ENCODE measurements at regions not wholly inside any gene's neighbourhood (a gene's known extent, or its start where the extent isn't known, plus 50 kb on each side); places are given as distances from the start of the nearest gene placed in this dataset.

GRCh38 chr6:62971976-62972658, 239.2 kb upstream of the FKBP1C start:
- FAIRE-seq, result no peak
- Histone ChIP-seq H3K36me3 (ENCODE audit: control insufficient read depth in 2 of 2, extremely low read depth in 1 of 2, insufficient read depth in 2 of 2, low read length in 2 of 2) (no peaks in the 10 kb centered on the region), H3K4me2 (ENCODE audit: control insufficient read depth, extremely low read depth, insufficient read depth, low read depth, low read length) (no peak overlapping the region), H3K27me3 (ENCODE audit: control insufficient read depth, extremely low read depth, insufficient read depth, low read length) (no peaks in the 10 kb centered on the region), H3K9me1 (ENCODE audit: control insufficient read depth, extremely low read depth, insufficient read depth, low read length) (no peaks in the 10 kb centered on the region), H3K79me2 (ENCODE audit: control insufficient read depth, insufficient read depth, low read length) (no peaks in the 10 kb centered on the region), H3K4me1 (ENCODE audit: control insufficient read depth, extremely low read depth, insufficient read depth, low read length) (no peaks in the 10 kb centered on the region), H3K27ac (ENCODE audit: control insufficient read depth, insufficient read depth, low read length) (no peak overlapping the region), H2AFZ (ENCODE audit: control insufficient read depth, low read length) (no peak overlapping the region), H3K9ac (ENCODE audit: control insufficient read depth, extremely low read depth, insufficient read depth, low read length) (no peak overlapping the region), H3K9me3 (ENCODE audit: control insufficient read depth, low read depth, low read length) (no peaks in the 10 kb centered on the region), H3K4me3 (ENCODE audit: control insufficient read depth in 2 of 3, extremely low read depth in 1 of 3, insufficient read depth in 2 of 3, low read depth in 1 of 3, low read length in 3 of 3) (no peak overlapping the region), H4K20me1 (ENCODE audit: control insufficient read depth, extremely low read depth, insufficient read depth, low read length) (no peaks in the 10 kb centered on the region)
- no peak for TF ChIP-seq EZH2 (IDR thresholded peaks at IDR 0.05; ENCODE audit: low read length)
- TF ChIP-seq CTCF (optimal IDR thresholded peaks at IDR 0.05 in 1 of 3, IDR thresholded peaks at IDR 0.05 in 1 of 3, conservative IDR thresholded peaks at IDR 0.05 in 1 of 3; ENCODE audit: extremely low read depth in 1 of 3, insufficient read depth in 2 of 3, low read length in 3 of 3), result no peak
- DNase-seq (ENCODE audit: low read depth, low spot score), result no peak
- dilution Hi-C loops (cut with MboI; ENCODE audit: extremely low pct_ligation_motif_present, low sequenced_read_pairs), result no loop called here

DNA sequence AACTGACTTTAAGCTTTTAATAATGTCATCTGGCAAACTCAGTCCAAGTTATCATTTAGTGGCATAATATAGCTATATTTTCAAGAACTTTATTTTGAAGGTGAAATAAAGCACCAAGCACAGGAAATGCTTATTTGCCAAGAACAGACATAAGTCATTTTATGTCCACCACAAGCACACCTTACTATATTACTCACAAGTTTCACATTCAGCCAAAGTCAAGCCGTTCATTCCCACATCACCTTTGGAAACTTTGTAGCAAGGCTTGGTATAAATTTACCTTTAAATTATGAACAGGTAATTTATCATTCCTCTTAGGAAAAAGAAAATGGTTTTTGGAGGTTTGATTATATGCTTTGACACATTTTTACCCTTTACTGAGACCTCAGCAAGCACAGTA, 236.8 kb upstream of the FKBP1C start:
- Histone ChIP-seq H3K9me3 (ENCODE audit: control insufficient read depth, low read depth, low read length) (no peaks in the 10 kb centered on the region), H3K4me3 (ENCODE audit: control insufficient read depth in 2 of 3, extremely low read depth in 1 of 3, insufficient read depth in 2 of 3, low read depth in 1 of 3, low read length in 3 of 3) (no peak overlapping the region), H4K20me1 (ENCODE audit: control insufficient read depth, extremely low read depth, insufficient read depth, low read length) (no peaks in the 10 kb centered on the region), H3K9me1 (ENCODE audit: control insufficient read depth, extremely low read depth, insufficient read depth, low read length) (no peaks in the 10 kb centered on the region), H3K4me2 (ENCODE audit: control insufficient read depth, extremely low read depth, insufficient read depth, low read depth, low read length) (no peak overlapping the region), H3K27ac (ENCODE audit: control insufficient read depth, insufficient read depth, low read length) (no peak overlapping the region), H3K9ac (ENCODE audit: control insufficient read depth, extremely low read depth, insufficient read depth, low read length) (no peak overlapping the region), H2AFZ (ENCODE audit: control insufficient read depth, low read length) (no peak overlapping the region), H3K79me2 (ENCODE audit: control insufficient read depth, insufficient read depth, low read length) (no peaks in the 10 kb centered on the region), H3K4me1 (ENCODE audit: control insufficient read depth, extremely low read depth, insufficient read depth, low read length) (no peaks in the 10 kb centered on the region), H3K36me3 (ENCODE audit: control insufficient read depth in 2 of 2, extremely low read depth in 1 of 2, insufficient read depth in 2 of 2, low read length in 2 of 2) (no peaks in the 10 kb centered on the region), H3K27me3 (ENCODE audit: control insufficient read depth, extremely low read depth, insufficient read depth, low read length) (no peaks in the 10 kb centered on the region)
- dilution Hi-C loops (cut with MboI; ENCODE audit: extremely low pct_ligation_motif_present, low sequenced_read_pairs), result no loop called here
- FAIRE-seq, result no peak
- DNase-seq (ENCODE audit: low read depth, low spot score), result no peak
- TF ChIP-seq EZH2 (IDR thresholded peaks at IDR 0.05; ENCODE audit: low read length) (no peak), CTCF (optimal IDR thresholded peaks at IDR 0.05 in 1 of 3, IDR thresholded peaks at IDR 0.05 in 1 of 3, conservative IDR thresholded peaks at IDR 0.05 in 1 of 3; ENCODE audit: extremely low read depth in 1 of 3, insufficient read depth in 2 of 3, low read length in 3 of 3) (no peak)
